ENCODE measurements at regions not wholly inside any gene's neighbourhood (a gene's known extent, or its start where the extent isn't known, plus 50 kb on each side); places are given as distances from the start of the nearest gene placed in this dataset.

- TF ChIP-seq FOS (IDR thresholded peaks at IDR 0.05; ENCODE audit: borderline replicate concordance, insufficient read depth, low read length) (no peak), EZH2 (IDR thresholded peaks at IDR 0.05; ENCODE audit: borderline replicate concordance, low read depth, low read length, severe bottlenecking) (no peak), POLR2AphosphoS5 (IDR thresholded peaks at IDR 0.05; ENCODE audit: insufficient read depth, low read depth, low read length) (no peak), MYC (IDR thresholded peaks at IDR 0.05; ENCODE audit: low read depth, low read length) (no peak), CTCF (IDR thresholded peaks at IDR 0.05; ENCODE audit: extremely low read depth in 1 of 2, insufficient read depth in 1 of 2, low read depth in 1 of 2, low read length in 2 of 2) (no peak), JUN (IDR thresholded peaks at IDR 0.05; ENCODE audit: borderline replicate concordance, insufficient read depth, insufficient read length, low read depth) (no peak), GATA2 (IDR thresholded peaks at IDR 0.05; ENCODE audit: insufficient read depth, insufficient read length, low read depth, low read length) (no peak), POLR2A (IDR thresholded peaks at IDR 0.05; ENCODE audit: low read depth, low read length) (no peak)
- TF ChIP-seq, protein P1, sequence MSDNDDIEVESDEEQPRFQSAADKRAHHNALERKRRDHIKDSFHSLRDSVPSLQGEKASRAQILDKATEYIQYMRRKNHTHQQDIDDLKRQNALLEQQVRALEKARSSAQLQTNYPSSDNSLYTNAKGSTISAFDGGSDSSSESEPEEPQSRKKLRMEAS (IDR thresholded peaks at IDR 0.05; ENCODE audit: insufficient read depth, insufficient read length), result no peak
- POLR2A ChIA-PET, result no interaction called here
- intact Hi-C loops (cut with micrococcal nuclease) (loop anchor here (1.0 to 10.0 kb wide), 3 partner anchors 201 to 367 kb away; no protein-coding TSS in a partner anchor), dilution Hi-C loops (cut with MboI; ENCODE audit: extremely low pct_ligation_motif_present, low sequenced_read_pairs) (no loop called here)
- CTCF ChIA-PET, result no interaction called here
- no peak overlapping the region for H3K9ac ChIP-seq (replicated peaks; ENCODE audit: extremely low read depth, insufficient read depth, low read length)
- DNase-seq (ENCODE audit: low read depth, low spot score) (no peak), FAIRE-seq (no peak)
- H3K79me2 ChIP-seq (ENCODE audit: control insufficient read depth, insufficient read depth, low read length), result no peaks in the 10 kb centered on the region
- no peaks in the 10 kb centered on the region for H4K20me1 ChIP-seq (replicated peaks; ENCODE audit: control insufficient read depth, extremely low read depth, insufficient read depth, low read length)
- no peaks in the 10 kb centered on the region for H3K4me1 ChIP-seq (ENCODE audit: control insufficient read depth, extremely low read depth, insufficient read depth, low read length)
- no peak overlapping the region for H3K4me2 ChIP-seq (ENCODE audit: insufficient read depth, low read length)
- no TSS peak for BruUV-seq (replicated peaks)
- H3K36me3 ChIP-seq (ENCODE audit: control insufficient read depth in 2 of 2, extremely low read depth in 1 of 2, insufficient read depth in 2 of 2, low read length in 2 of 2), result no peaks in the 10 kb centered on the region
- no peaks in the 10 kb centered on the region for H3K9me3 ChIP-seq (replicated peaks; ENCODE audit: control insufficient read depth, insufficient read depth, low read length)
- H3K27ac ChIP-seq (ENCODE audit: insufficient read depth, low read depth, low read length), result no peak overlapping the region
- H2AFZ ChIP-seq (ENCODE audit: low read depth, low read length), result no peak overlapping the region
- H3K27me3 ChIP-seq (ENCODE audit: control insufficient read depth in 2 of 2, insufficient read depth in 2 of 2, low read length in 2 of 2), result no peaks in the 10 kb centered on the region
- no peaks in the 10 kb centered on the region for H3K9me1 ChIP-seq (replicated peaks; ENCODE audit: control insufficient read depth, extremely low read depth, insufficient read depth, low read length)
- H3K4me3 ChIP-seq (replicated peaks in 1 of 3; ENCODE audit: insufficient read depth in 1 of 3, low read depth in 1 of 3, low read length in 3 of 3), result no peak overlapping the region
These were observed 293.9 kb downstream of the PDGFC start for GRCh38 chr4:156677656-156678055.

Data from endothelial cell of umbilical vein (primary cell).